Cardiac muscle cell (in vitro differentiated cells and primary cell): ENCODE measurements at regions not wholly inside any gene's neighbourhood (a gene's known extent, or its start where the extent isn't known, plus 50 kb on each side); places are given as distances from the start of the nearest gene placed in this dataset.
"Not testable (repeated sequence)": the region's sequence is repeated elsewhere in the genome, so short reads cannot be mapped to it uniquely, and the experiment has no call there.

Source experiments
- DNase-seq, 2 donors: peaks; one replicate each; pipeline versions ENCODE4 v3.0.0 to v3.0.0-alpha.2; 2010 to 2017; ENCODE audit warnings: low read depth in 1 of 2, low spot score in 1 of 2
- H3K27ac ChIP-seq: fragments of 200-600 bp; sonication (generic); 2 replicates; pipeline ENCODE4 v1.5.1; 2016
- H3K27me3 ChIP-seq: fragments of 200-600 bp; sonication (generic); 2 replicates; pipeline ENCODE4 v1.6.0; 2016; ENCODE audit warnings: control low read depth
- H3K36me3 ChIP-seq: fragments of 200-600 bp; sonication (generic); 2 replicates; pipeline ENCODE4 v1.5.1; 2016; ENCODE audit warnings: control low read depth
- H3K4me1 ChIP-seq: fragments of 200-600 bp; sonication (generic); 2 replicates; pipeline ENCODE4 v1.8.1; 2017; ENCODE audit warnings: low read depth, mild to moderate bottlenecking, mixed run types
- H3K4me3 ChIP-seq: fragments of 200-600 bp; sonication (generic); 2 replicates; pipeline ENCODE4 v1.5.1; 2016; ENCODE audit warnings: mild to moderate bottlenecking
- H3K9me3 ChIP-seq: fragments of 200-600 bp; sonication (generic); 2 replicates; pipeline ENCODE4 v1.5.1; 2017; ENCODE audit warnings: low read depth, mild to moderate bottlenecking, control low read depth
- TF ChIP-seq, protein P1 (sequence below): IDR thresholded peaks from 2 replicates; pipeline ENCODE4 v1.5.1; 2012; ENCODE audit warnings: low read depth, mild to moderate bottlenecking, low read length

DNA sequence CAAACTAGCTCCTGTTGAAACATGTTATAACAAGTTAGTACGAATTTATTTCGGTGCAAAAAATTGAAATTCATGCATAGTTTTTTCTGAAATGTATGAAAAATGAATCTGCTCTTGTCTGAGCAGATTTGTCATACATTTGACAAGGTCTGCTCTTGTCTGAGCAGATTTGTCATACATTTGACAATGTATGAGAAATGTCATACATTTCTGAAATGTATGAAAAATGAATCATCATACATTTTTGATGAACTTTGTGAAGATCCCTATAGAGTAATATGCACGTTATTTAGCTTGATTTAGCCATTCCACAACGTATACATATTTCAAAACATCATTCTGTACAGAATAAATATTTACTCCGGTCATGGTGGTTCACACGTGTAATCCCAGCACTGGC, 85.9 kb upstream of the PARP8 start:
- no peaks in the 10 kb centered on the region for H3K36me3 ChIP-seq
- no peak overlapping the region for H3K4me3 ChIP-seq
- no peaks in the 10 kb centered on the region for H3K4me1 ChIP-seq
- no peaks in the 10 kb centered on the region for H3K27me3 ChIP-seq
- no peaks in the 10 kb centered on the region for H3K9me3 ChIP-seq
- TF ChIP-seq, protein P1, sequence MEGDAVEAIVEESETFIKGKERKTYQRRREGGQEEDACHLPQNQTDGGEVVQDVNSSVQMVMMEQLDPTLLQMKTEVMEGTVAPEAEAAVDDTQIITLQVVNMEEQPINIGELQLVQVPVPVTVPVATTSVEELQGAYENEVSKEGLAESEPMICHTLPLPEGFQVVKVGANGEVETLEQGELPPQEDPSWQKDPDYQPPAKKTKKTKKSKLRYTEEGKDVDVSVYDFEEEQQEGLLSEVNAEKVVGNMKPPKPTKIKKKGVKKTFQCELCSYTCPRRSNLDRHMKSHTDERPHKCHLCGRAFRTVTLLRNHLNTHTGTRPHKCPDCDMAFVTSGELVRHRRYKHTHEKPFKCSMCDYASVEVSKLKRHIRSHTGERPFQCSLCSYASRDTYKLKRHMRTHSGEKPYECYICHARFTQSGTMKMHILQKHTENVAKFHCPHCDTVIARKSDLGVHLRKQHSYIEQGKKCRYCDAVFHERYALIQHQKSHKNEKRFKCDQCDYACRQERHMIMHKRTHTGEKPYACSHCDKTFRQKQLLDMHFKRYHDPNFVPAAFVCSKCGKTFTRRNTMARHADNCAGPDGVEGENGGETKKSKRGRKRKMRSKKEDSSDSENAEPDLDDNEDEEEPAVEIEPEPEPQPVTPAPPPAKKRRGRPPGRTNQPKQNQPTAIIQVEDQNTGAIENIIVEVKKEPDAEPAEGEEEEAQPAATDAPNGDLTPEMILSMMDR = no peak
- H3K27ac ChIP-seq = no peak overlapping the region
- DNase-seq = no peak

DNA sequence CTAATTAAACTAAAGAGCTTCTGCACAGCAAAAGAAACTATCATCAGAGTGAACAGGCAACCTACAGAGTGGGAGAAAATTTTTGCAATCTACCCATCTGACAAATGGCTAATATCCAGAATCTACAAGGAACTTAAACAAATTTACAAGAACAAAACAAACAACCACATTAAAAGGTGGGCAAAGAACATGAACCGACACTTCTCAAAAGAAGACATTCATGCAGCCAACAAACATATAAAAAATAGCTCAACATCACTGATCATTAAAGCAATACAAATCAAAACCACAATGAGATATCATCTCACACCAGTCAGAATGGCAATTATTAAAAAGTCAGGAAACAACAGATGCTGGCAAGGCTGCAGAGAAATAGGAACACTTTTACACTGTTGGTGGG, 84.6 kb upstream of the PARP8 start:
- not testable (repeated sequence) for H3K4me1 ChIP-seq, H3K36me3 ChIP-seq, H3K4me3 ChIP-seq, H3K27me3 ChIP-seq, DNase-seq, H3K27ac ChIP-seq, H3K9me3 ChIP-seq

DNA sequence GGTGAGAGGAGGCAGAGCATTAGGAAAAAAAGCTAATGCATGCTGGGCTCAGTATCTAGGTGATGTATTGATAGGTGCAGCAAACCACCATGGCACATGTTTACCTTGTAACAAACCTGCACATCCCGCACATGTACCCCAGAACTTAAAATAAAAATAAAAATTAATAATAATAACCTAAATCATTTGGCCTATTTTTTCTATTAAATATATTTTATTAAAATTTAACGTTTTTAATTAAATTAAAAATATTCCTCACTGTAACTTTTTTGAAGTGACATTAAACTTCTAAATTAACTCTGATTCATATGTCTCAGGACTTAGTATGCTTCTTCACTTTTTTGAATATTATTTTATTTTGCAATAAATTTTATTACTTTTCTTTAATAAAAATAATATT, 83.7 kb upstream of the PARP8 start:
- TF ChIP-seq, protein P1 = no peak
- H3K27ac ChIP-seq = no peak overlapping the region
- DNase-seq = no peak

DNA sequence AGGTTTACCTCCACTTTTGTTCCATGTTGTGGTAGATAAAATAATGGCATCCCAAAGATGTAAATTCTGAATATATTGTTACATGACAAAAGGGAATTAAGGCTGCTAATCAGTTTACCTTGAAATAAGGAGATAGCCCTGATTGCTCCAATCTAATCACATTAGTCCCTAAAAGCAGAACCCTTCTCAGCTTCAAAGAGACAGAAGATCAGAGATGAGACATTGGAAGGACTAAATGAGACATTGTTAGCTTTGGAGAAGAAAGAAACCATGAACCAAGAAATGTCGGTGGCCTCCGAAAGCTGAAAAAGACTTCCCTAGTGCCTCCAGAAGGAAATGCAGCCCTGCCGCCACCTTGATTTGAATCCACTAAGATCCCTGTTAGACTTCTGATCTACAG, 82.8 kb upstream of the PARP8 start:
- H3K9me3 ChIP-seq = no peaks in the 10 kb centered on the region
- no peak for DNase-seq
- H3K27me3 ChIP-seq = no peaks in the 10 kb centered on the region
- no peaks in the 10 kb centered on the region for H3K36me3 ChIP-seq
- no peak overlapping the region for H3K4me3 ChIP-seq
- no peaks in the 10 kb centered on the region for H3K4me1 ChIP-seq
- H3K27ac ChIP-seq = no peak overlapping the region
- TF ChIP-seq, protein P1 = no peak

More for the DNA sequence above, 83.7 kb upstream of the PARP8 start:
- no peaks in the 10 kb centered on the region for H3K9me3 ChIP-seq
- H3K4me1 ChIP-seq = no peaks in the 10 kb centered on the region
- H3K27me3 ChIP-seq = no peaks in the 10 kb centered on the region
- H3K4me3 ChIP-seq = no peak overlapping the region
- no peaks in the 10 kb centered on the region for H3K36me3 ChIP-seq

GRCh38 chr5:50588471-50588870, 78.0 kb upstream of the PARP8 start:
- H3K9me3 ChIP-seq, H3K27me3 ChIP-seq, DNase-seq, H3K36me3 ChIP-seq, H3K4me1 ChIP-seq, H3K4me3 ChIP-seq, H3K27ac ChIP-seq: not testable (repeated sequence)

DNA sequence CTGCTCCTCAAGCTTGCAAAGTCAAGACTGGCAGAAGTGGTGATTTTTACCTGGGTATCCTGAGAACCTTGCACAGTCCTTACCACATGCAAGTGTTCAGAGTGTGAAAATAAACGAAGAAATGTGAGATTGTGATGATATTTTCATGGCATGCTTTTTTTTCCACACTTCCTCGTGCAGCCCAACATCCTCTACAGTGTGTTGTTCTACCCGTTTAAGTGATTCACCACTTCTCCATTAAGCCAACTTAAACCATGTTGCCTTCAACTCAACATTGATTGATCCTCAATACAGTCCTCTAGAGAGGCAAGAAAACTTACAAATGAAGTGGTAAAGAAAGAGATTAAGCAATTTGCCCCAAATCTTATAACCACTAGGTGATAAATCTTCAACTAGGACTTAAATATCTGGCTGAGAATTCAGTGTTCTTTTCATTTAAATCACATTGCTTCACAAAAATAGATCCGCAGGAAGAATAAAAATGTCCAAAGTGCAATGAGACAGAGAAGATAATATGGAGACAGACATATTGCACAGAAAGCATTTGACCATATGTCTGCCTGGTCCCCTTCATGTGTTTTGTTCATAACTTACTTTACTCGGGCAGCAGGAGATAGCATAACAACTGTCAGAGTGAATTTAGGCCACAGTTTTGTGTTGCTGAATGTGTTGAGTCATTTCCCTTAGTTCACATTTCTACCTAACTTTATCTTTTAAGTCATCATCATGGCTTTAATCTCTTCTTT, 75.8 kb upstream of the PARP8 start:
- H3K9me3 ChIP-seq, H3K27ac ChIP-seq, H3K27me3 ChIP-seq, H3K36me3 ChIP-seq, H3K4me3 ChIP-seq, H3K4me1 ChIP-seq, DNase-seq: not testable (repeated sequence)

DNA sequence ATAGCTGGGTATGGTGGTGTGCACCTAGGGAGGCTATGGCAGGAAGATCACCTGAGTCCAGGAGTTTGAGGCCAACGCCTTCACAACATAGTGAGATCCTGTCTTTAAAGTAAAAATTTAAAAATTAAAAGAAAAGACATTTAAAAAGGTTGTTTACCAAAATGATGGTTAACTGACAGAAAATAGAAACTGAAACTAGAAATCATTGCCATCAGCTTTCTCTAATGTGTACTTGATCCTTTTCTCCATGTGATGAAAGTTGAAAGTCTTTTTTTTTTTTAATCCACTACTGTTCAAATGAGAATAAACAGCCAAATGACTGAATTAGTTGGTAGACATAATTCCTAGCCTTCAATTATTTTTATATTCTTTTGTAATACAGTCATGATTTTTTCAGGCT, 75.1 kb upstream of the PARP8 start:
- not testable (repeated sequence) for H3K4me1 ChIP-seq, H3K27me3 ChIP-seq, H3K4me3 ChIP-seq, H3K27ac ChIP-seq, H3K36me3 ChIP-seq, H3K9me3 ChIP-seq, DNase-seq

- DNase-seq = no peak
- H3K4me3 ChIP-seq = no peak overlapping the region
- no peaks in the 10 kb centered on the region for H3K4me1 ChIP-seq
- H3K9me3 ChIP-seq = no peaks in the 10 kb centered on the region
- TF ChIP-seq, protein P1 = no peak
- no peaks in the 10 kb centered on the region for H3K36me3 ChIP-seq
- no peaks in the 10 kb centered on the region for H3K27me3 ChIP-seq
- H3K27ac ChIP-seq = no peak overlapping the region
Observed at GRCh38 chr5:50593681-50594080, 72.8 kb upstream of the PARP8 start.
